ENCODE measurements at regions not wholly inside any gene's neighbourhood (a gene's known extent, or its start where the extent isn't known, plus 50 kb on each side); places are given as distances from the start of the nearest gene placed in this dataset.

DNA sequence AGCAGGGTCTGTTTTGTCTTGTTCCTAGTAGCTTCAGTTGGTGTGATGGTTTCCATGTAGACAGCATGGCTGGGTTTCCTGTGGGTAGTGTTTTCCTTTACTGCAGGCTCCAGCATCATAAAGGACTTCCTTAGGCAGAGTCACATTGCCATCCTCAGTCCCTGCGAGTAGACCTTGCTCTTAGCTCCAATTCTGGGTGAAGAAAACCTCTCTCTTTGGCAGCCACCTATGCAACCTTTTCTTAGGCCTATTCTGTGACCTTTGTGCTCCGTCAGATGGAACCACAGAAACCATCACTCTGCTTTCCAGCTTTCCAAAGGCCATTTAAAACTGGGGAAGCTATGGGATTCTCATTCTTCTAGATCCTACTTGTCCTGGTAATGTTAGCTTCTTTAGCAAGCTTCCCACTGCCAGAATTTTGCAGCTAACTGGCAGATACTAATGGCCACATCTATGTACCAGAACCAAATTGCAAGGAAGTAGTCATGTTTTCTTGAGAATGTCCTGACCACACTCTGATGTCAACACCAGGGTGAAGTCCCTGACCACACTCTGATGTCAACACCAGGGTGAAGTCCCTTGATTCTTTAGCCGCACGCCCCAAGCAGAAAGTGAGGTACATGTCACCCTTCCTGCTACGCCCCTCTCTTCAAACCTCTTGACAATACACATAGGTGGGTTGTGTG, 646.6 kb upstream of the HS3ST5 start:
- TF ChIP-seq, protein P1, sequence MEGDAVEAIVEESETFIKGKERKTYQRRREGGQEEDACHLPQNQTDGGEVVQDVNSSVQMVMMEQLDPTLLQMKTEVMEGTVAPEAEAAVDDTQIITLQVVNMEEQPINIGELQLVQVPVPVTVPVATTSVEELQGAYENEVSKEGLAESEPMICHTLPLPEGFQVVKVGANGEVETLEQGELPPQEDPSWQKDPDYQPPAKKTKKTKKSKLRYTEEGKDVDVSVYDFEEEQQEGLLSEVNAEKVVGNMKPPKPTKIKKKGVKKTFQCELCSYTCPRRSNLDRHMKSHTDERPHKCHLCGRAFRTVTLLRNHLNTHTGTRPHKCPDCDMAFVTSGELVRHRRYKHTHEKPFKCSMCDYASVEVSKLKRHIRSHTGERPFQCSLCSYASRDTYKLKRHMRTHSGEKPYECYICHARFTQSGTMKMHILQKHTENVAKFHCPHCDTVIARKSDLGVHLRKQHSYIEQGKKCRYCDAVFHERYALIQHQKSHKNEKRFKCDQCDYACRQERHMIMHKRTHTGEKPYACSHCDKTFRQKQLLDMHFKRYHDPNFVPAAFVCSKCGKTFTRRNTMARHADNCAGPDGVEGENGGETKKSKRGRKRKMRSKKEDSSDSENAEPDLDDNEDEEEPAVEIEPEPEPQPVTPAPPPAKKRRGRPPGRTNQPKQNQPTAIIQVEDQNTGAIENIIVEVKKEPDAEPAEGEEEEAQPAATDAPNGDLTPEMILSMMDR (IDR thresholded peaks at IDR 0.05; ENCODE audit: low read depth, low read length): no peak
- no peak overlapping the region for H3K4me3 ChIP-seq (ENCODE audit: low read depth, low read length)

DNA sequence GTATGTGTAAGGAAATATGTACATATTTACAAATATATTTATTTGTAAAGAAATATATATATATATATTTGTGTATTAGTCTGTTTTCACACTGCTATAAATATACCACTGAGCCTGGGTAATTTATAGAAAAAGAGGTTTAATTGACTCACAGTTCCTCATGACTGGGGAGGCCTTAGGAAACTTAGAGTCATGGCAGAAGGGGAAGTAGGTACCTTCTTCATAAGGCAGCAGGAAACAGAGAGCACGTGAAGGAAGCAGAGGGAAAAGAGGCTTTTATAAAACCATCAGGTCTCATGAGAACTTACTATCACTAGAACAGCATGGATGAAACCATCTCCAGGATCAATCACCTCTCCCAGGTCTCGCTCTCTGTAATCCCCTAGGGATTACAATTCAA, 644.5 kb upstream of the HS3ST5 start:
- TF ChIP-seq, protein P1 (IDR thresholded peaks at IDR 0.05; ENCODE audit: low read depth, low read length): no peak
- no peak overlapping the region for H3K4me3 ChIP-seq (ENCODE audit: low read depth, low read length)

DNA sequence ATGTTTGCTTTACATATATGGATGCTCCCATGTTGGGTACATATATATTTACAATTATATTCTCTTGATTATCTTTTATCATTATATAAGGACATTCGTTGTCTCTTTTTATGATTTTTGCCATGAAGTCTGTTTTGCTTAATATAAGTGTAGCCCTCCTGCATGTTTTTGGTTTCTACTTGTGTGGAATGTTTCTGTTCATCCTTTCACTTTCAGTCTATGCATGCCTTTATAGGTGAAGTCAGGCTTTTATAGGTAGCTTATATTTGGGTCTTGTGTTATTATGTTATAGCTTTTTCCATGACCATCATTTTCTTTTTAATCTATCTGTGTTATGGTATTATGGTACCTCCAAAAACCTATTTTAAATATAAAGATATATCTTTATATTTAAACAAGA, 612.5 kb upstream of the HS3ST5 start:
- TF ChIP-seq, protein P1 (IDR thresholded peaks at IDR 0.05; ENCODE audit: low read depth, low read length): no peak
- H3K4me3 ChIP-seq (ENCODE audit: low read depth, low read length): no peak overlapping the region

DNA sequence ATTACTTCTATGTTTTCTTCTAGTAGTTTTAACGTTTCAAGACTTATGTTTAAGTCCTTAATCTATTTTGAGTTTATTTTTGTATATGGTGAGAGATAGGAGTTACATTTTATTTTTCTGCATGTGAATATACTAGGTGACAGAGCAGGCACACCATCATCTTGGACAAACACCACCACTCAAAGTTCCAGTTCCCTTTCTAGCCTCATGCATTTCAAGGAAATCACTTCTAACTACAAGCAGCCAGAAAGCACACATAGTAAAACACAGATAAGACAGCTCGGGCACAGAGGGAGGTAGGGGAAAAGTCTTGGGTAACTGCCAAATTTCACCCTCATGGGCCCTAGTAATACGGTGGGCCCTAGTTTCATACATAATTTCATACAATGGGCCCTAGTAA, 609.4 kb upstream of the HS3ST5 start:
- TF ChIP-seq, protein P1 (IDR thresholded peaks at IDR 0.05; ENCODE audit: low read depth, low read length): no peak
- H3K4me3 ChIP-seq (ENCODE audit: low read depth, low read length): no peak overlapping the region

DNA sequence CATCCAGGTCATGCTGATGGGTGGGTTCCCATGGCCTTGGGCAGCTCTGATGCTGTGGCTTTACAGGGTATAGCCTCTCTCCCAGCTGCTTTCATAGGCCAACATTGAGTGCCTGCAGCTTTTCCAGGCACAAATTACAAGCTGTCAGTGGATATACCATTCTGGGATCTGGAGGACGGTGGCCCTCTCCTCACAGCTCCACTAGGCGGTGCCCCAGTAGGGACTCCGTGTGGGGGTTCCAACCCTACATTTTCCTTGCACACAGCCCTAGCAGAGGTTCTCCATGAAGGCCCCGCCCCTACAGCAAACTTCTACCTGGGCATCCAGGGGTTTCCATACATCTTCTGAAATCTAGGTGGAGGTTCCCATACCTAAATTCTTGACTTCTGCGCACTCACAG, 602.6 kb upstream of the HS3ST5 start:
- no peak overlapping the region for H3K4me3 ChIP-seq (ENCODE audit: low read depth, low read length)
- TF ChIP-seq, protein P1 (IDR thresholded peaks at IDR 0.05; ENCODE audit: low read depth, low read length): no peak

DNA sequence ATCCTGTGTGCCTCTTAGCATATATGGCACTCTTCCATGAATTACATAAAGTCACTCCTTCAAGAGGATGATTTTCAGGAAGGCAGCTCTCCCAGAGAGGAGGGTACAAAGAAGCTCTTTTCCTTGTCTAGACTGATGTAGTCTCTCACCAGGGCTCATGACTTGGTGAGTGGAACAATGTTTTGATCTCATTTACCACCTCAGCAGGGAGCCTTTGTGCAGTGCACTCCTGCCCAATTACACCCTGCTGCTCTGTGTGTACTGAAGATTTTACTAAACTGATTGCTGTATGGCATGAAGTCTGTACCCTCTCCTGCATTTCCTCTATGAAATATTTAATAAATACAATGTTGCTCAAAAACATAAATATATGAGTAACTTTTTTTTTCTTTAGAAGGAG, 598.3 kb upstream of the HS3ST5 start:
- no peak overlapping the region for H3K4me3 ChIP-seq (ENCODE audit: low read depth, low read length)
- TF ChIP-seq, protein P1 (IDR thresholded peaks at IDR 0.05; ENCODE audit: low read depth, low read length): no peak

DNA sequence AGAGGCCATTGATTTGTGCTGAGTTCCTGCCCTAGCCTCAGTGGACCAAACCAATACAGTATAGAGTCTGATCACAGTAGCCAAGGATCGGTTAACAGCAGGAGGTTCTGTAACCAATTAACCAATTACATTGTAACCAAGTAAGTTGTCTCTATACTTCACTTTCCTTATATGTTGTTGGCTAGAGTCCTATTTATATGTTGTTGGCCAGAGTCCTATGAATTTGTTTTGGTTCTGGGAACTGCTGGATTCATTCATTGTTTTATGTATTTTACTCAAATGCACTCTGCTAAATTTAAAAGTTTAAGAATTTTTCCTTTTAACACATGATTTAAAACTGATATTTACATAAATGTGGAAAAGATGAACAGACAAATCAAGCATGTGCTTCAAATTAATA, 597.4 kb upstream of the HS3ST5 start:
- TF ChIP-seq, protein P1 (IDR thresholded peaks at IDR 0.05; ENCODE audit: low read depth, low read length): no peak

More for the DNA sequence above, 597.4 kb upstream of the HS3ST5 start:
- no peak overlapping the region for H3K4me3 ChIP-seq (ENCODE audit: low read depth, low read length)

Data from WI38 (cell line).